ENCODE measurements at regions not wholly inside any gene's neighbourhood (a gene's known extent, or its start where the extent isn't known, plus 50 kb on each side); places are given as distances from the start of the nearest gene placed in this dataset.

GRCh38 chr10:61529208-61529607 lies 76.0 kb upstream of the TMEM26 start:
- no peak for TF ChIP-seq CTCF (IDR thresholded peaks at IDR 0.05)
- POLR2A ChIA-PET, result no interaction called here
- H3K36me3 Mint-ChIP-seq (ENCODE audit: low read depth), result no peaks in the 10 kb centered on the region
- H3K27me3 Mint-ChIP-seq, result peaks cover 9% of the 10 kb centered on the region
- H3K4me1 Mint-ChIP-seq (ENCODE audit: low read depth), result no peaks in the 10 kb centered on the region
- H3K9me3 ChIP-seq (ENCODE audit: control insufficient read depth in 1 of 2, insufficient read depth in 1 of 2, low read length in 2 of 2), result no peaks in the 10 kb centered on the region
- no peak overlapping the region for H3K4me3 ChIP-seq (ENCODE audit: low read length)
- H3K27me3 ChIP-seq (ENCODE audit: control insufficient read depth in 1 of 2, insufficient read depth in 2 of 2, low read length in 2 of 2), result no peaks in the 10 kb centered on the region
- CTCF ChIA-PET, result no interaction called here
- DNase-seq, result no peak
- no peak for ATAC-seq (ENCODE audit: poor library complexity)
- H3K9me3 Mint-ChIP-seq, result no peaks in the 10 kb centered on the region
- no peak overlapping the region for H3K4me3 Mint-ChIP-seq
- no peaks in the 10 kb centered on the region for H3K4me1 ChIP-seq (ENCODE audit: insufficient read depth, low read length)
- no peak overlapping the region for H3K27ac ChIP-seq (ENCODE audit: low read depth in 1 of 2, low read length in 2 of 2)
- H3K36me3 ChIP-seq (ENCODE audit: insufficient read depth, low read length), result no peaks in the 10 kb centered on the region
- intact Hi-C loops (cut with DNase I, micrococcal nuclease), result no loop called here
- H3K27ac Mint-ChIP-seq, result no peak overlapping the region

- no peak overlapping the region for H3K27ac Mint-ChIP-seq
- no peaks in the 10 kb centered on the region for H3K9me3 Mint-ChIP-seq
- DNase-seq (no peak), ATAC-seq (ENCODE audit: poor library complexity) (no peak)
- no peaks in the 10 kb centered on the region for H3K27me3 Mint-ChIP-seq
- Histone ChIP-seq H3K4me1 (ENCODE audit: insufficient read depth, low read length) (no peaks in the 10 kb centered on the region), H3K27me3 (ENCODE audit: control insufficient read depth in 1 of 2, insufficient read depth in 2 of 2, low read length in 2 of 2) (no peaks in the 10 kb centered on the region), H3K9me3 (ENCODE audit: control insufficient read depth in 1 of 2, insufficient read depth in 1 of 2, low read length in 2 of 2) (no peaks in the 10 kb centered on the region), H3K27ac (ENCODE audit: low read depth in 1 of 2, low read length in 2 of 2) (no peak overlapping the region), H3K36me3 (ENCODE audit: insufficient read depth, low read length) (no peaks in the 10 kb centered on the region), H3K4me3 (ENCODE audit: low read length) (no peak overlapping the region)
- intact Hi-C loops (cut with DNase I, micrococcal nuclease), result no loop called here
- no peaks in the 10 kb centered on the region for H3K4me1 Mint-ChIP-seq (ENCODE audit: low read depth)
- ChIA-PET CTCF (no interaction called here), POLR2A (no interaction called here)
- H3K36me3 Mint-ChIP-seq (ENCODE audit: low read depth), result no peaks in the 10 kb centered on the region
- TF ChIP-seq CTCF (IDR thresholded peaks at IDR 0.05), result no peak
- no peak overlapping the region for H3K4me3 Mint-ChIP-seq
Observed at GRCh38 chr10:61503051-61503450, 49.9 kb upstream of the TMEM26 start.
